ENCODE measurements at regions not wholly inside any gene's neighbourhood (a gene's known extent, or its start where the extent isn't known, plus 50 kb on each side); places are given as distances from the start of the nearest gene placed in this dataset.

DNA sequence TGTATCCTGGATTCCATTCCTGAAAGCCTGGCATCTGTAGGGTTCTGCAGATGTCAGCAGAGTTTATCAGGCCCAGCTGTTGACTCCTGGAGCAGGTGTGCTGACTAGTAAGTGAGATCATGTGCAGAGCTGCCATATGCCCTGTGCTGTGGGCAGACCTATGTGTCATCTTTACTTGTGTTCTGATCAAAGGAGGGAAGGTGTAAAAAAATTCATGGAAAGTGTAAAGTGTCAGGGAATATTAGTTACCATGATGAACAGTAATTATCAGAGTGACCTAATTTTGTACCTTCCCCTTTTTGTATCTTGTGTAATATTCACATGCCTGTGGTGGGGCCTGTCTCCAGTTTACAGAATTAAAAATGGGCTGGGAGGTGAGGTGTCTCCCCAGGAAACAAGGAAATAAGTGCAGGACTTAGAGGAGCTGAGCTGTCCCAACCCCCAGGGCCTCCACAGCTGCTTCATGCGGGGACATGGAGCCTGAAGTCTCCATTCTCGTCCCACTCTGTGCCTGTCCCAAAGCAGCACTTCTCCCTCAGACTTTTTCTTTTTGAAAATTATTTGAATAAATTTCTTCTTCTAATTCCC lies 148.2 kb upstream of the GGTLC1 start:
- H3K27ac ChIP-seq (ENCODE audit: low read depth in 1 of 2, low read length in 2 of 2), result no peak overlapping the region
- peak overlapping the region in 3 of 7 donors; percentile 17 to 75 (median 43) for H3K27ac Mint-ChIP-seq
- H3K4me1 Mint-ChIP-seq, result peaks cover 11% of the 10 kb centered on the region
- H3K4me1 ChIP-seq (ENCODE audit: control insufficient read depth in 1 of 2, insufficient read depth in 2 of 2, low read length in 2 of 2), result peaks cover 0 to 6% of the 10 kb centered on the region in 2 donors
- peaks cover 8 to 13% of the 10 kb centered on the region in 2 donors for H3K9me3 ChIP-seq (replicated peaks in 1 of 2; ENCODE audit: control insufficient read depth in 1 of 2, insufficient read depth in 1 of 2, low read length in 2 of 2)
- no peak for DNase-seq
- H3K4me2 ChIP-seq (replicated peaks; ENCODE audit: extremely low read depth, low read length, poor library complexity, severe bottlenecking), result no peak overlapping the region
- no peak overlapping the region for H2AFZ ChIP-seq (ENCODE audit: insufficient read depth, low read depth, low read length, poor library complexity, severe bottlenecking)
- H3K79me2 ChIP-seq (ENCODE audit: insufficient read depth, low read length), result no peaks in the 10 kb centered on the region
- H3K4me3 ChIP-seq (replicated peaks in 1 of 3; ENCODE audit: low read depth in 2 of 3, low read length in 3 of 3), result no peak overlapping the region
- no peaks in the 10 kb centered on the region for H3K27me3 ChIP-seq (ENCODE audit: control insufficient read depth in 2 of 2, insufficient read depth in 2 of 2, low read length in 2 of 2)
- no peaks in the 10 kb centered on the region for H3K36me3 ChIP-seq (replicated peaks in 1 of 2; ENCODE audit: control insufficient read depth in 1 of 2, insufficient read depth in 2 of 2, low read length in 2 of 2)
- H3K9ac ChIP-seq (ENCODE audit: insufficient read depth, low read length, poor library complexity, severe bottlenecking), result no peak overlapping the region
- H3K27me3 Mint-ChIP-seq (ENCODE audit: low read depth in 3 of 3), result peaks cover 0 to 2% (median 0%) of the 10 kb centered on the region in 3 donors
- intact Hi-C loops (cut with micrococcal nuclease), result no loop called here
- no peaks in the 10 kb centered on the region for H4K20me1 ChIP-seq (ENCODE audit: insufficient read depth, low read length)
- no peaks in the 10 kb centered on the region for H3K36me3 Mint-ChIP-seq
- WGBS (ENCODE audit: insufficient coverage), result 40% methylated on average over 1 of the region's 2 CpGs
- H3K9me3 Mint-ChIP-seq, result peaks cover 9 to 19% (median 12%) of the 10 kb centered on the region in 7 donors
- no peak overlapping the region for H3K4me3 Mint-ChIP-seq
- TF ChIP-seq, protein P1, sequence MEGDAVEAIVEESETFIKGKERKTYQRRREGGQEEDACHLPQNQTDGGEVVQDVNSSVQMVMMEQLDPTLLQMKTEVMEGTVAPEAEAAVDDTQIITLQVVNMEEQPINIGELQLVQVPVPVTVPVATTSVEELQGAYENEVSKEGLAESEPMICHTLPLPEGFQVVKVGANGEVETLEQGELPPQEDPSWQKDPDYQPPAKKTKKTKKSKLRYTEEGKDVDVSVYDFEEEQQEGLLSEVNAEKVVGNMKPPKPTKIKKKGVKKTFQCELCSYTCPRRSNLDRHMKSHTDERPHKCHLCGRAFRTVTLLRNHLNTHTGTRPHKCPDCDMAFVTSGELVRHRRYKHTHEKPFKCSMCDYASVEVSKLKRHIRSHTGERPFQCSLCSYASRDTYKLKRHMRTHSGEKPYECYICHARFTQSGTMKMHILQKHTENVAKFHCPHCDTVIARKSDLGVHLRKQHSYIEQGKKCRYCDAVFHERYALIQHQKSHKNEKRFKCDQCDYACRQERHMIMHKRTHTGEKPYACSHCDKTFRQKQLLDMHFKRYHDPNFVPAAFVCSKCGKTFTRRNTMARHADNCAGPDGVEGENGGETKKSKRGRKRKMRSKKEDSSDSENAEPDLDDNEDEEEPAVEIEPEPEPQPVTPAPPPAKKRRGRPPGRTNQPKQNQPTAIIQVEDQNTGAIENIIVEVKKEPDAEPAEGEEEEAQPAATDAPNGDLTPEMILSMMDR (IDR thresholded peaks at IDR 0.05), result no peak

GRCh38 chr20:24135781-24136180 lies 147.2 kb upstream of the GGTLC1 start:
- no peak overlapping the region for H3K4me2 ChIP-seq (replicated peaks; ENCODE audit: extremely low read depth, low read length, poor library complexity, severe bottlenecking)
- H3K9ac ChIP-seq (ENCODE audit: insufficient read depth, low read length, poor library complexity, severe bottlenecking), result no peak overlapping the region
- intact Hi-C loops (cut with micrococcal nuclease), result no loop called here
- H3K9me3 Mint-ChIP-seq, result peaks cover 0 to 10% (median 6%) of the 10 kb centered on the region in 7 donors
- H3K79me2 ChIP-seq (ENCODE audit: insufficient read depth, low read length), result no peaks in the 10 kb centered on the region
- no peak overlapping the region for H3K27ac ChIP-seq (ENCODE audit: low read depth in 1 of 2, low read length in 2 of 2)
- H4K20me1 ChIP-seq (ENCODE audit: insufficient read depth, low read length), result no peaks in the 10 kb centered on the region
- H3K27me3 ChIP-seq (ENCODE audit: control insufficient read depth in 2 of 2, insufficient read depth in 2 of 2, low read length in 2 of 2), result no peaks in the 10 kb centered on the region
- no peaks in the 10 kb centered on the region for H3K36me3 Mint-ChIP-seq
- TF ChIP-seq, protein P1 (IDR thresholded peaks at IDR 0.05), result no peak
- no peaks in the 10 kb centered on the region for H3K36me3 ChIP-seq (replicated peaks in 1 of 2; ENCODE audit: control insufficient read depth in 1 of 2, insufficient read depth in 2 of 2, low read length in 2 of 2)
- peaks cover 0 to 6% of the 10 kb centered on the region in 2 donors for H3K4me1 ChIP-seq (ENCODE audit: control insufficient read depth in 1 of 2, insufficient read depth in 2 of 2, low read length in 2 of 2)
- DNase-seq, result no peak
- H3K27me3 Mint-ChIP-seq (ENCODE audit: low read depth in 3 of 3), result peaks cover 0 to 2% (median 0%) of the 10 kb centered on the region in 3 donors
- no peak overlapping the region for H3K4me3 Mint-ChIP-seq
- no peak overlapping the region for H3K4me3 ChIP-seq (replicated peaks in 1 of 3; ENCODE audit: low read depth in 2 of 3, low read length in 3 of 3)
- 94% methylated on average over 9 of the region's 12 CpGs for WGBS (ENCODE audit: insufficient coverage)
- peaks cover 14% of the 10 kb centered on the region for H3K4me1 Mint-ChIP-seq
- H2AFZ ChIP-seq (ENCODE audit: insufficient read depth, low read depth, low read length, poor library complexity, severe bottlenecking), result no peak overlapping the region
- peak overlapping the region in 1 of 7 donors; percentile 17 for H3K27ac Mint-ChIP-seq
- H3K9me3 ChIP-seq (replicated peaks in 1 of 2; ENCODE audit: control insufficient read depth in 1 of 2, insufficient read depth in 1 of 2, low read length in 2 of 2), result peaks cover 2 to 4% of the 10 kb centered on the region in 2 donors

Measured in CD14-positive monocyte (primary cell).